C4-2B (cell line): ENCODE measurements at regions not wholly inside any gene's neighbourhood (a gene's known extent, or its start where the extent isn't known, plus 50 kb on each side); places are given as distances from the start of the nearest gene placed in this dataset.

ENCODE experiments used
- H3K27ac ChIP-seq: fragments of 450-650 bp; 2 replicates; pipeline ENCODE4 v1.5.1; 2017
- CTCF ChIP-seq: fragments of 450-650 bp; conservative IDR thresholded peaks from 2 replicates; pipeline ENCODE4 v1.5.1; 2017; ENCODE audit warnings: mild to moderate bottlenecking
- ZFX ChIP-seq: fragments of 450-650 bp; IDR thresholded peaks from 2 replicates; pipeline ENCODE4 v1.6.1; 2017

GRCh38 chr5:118320121-118320520 is 668.2 kb downstream of the DTWD2 start:
- H3K27ac ChIP-seq, result no peak overlapping the region
- TF ChIP-seq CTCF (no peak), ZFX (no peak)

GRCh38 chr5:118314931-118315330 is 673.4 kb downstream of the DTWD2 start:
- TF ChIP-seq ZFX (no peak), CTCF (no peak)
- H3K27ac ChIP-seq, result no peak overlapping the region

- TF ChIP-seq CTCF (no peak), ZFX (no peak)
- no peak overlapping the region for H3K27ac ChIP-seq
Measured at GRCh38 chr5:118311103-118311819, 677.1 kb downstream of the DTWD2 start.

GRCh38 chr5:118310401-118310800 is 677.9 kb downstream of the DTWD2 start:
- no peak overlapping the region for H3K27ac ChIP-seq
- no peak for TF ChIP-seq ZFX
- no peak for TF ChIP-seq CTCF

- no peak overlapping the region for H3K27ac ChIP-seq
- no peak for TF ChIP-seq ZFX
Measured at GRCh38 chr5:118303296-118303695, 685.1 kb downstream of the DTWD2 start.

GRCh38 chr5:118302786-118303185 is 685.6 kb downstream of the DTWD2 start:
- H3K27ac ChIP-seq, result no peak overlapping the region
- no peak for TF ChIP-seq ZFX
- no peak for TF ChIP-seq CTCF

GRCh38 chr5:118301696-118302095 is 686.7 kb downstream of the DTWD2 start:
- TF ChIP-seq CTCF, result no peak
- no peak for TF ChIP-seq ZFX
- H3K27ac ChIP-seq, result no peak overlapping the region

GRCh38 chr5:118295045-118295444 is 693.3 kb downstream of the DTWD2 start:
- no peak for TF ChIP-seq ZFX
- TF ChIP-seq CTCF, result no peak
- H3K27ac ChIP-seq, result no peak overlapping the region
